T-helper 17 cell (primary cell): ENCODE measurements at regions not wholly inside any gene's neighbourhood (a gene's known extent, or its start where the extent isn't known, plus 50 kb on each side); places are given as distances from the start of the nearest gene placed in this dataset.

ENCODE experiments used
- ATAC-seq: fragments of 150-1000 bp; cut with Tn5 transposase; 2 replicates; pipeline ENCODE4 v1.10.0; 2021; ENCODE audit warnings: mild to moderate bottlenecking, moderate library complexity
- DNase-seq, 3 donors: peaks; one replicate each; pipeline versions ENCODE4 v3.0.0 to v3.0.0-alpha.2; 2020 to 2021
- H3K9me3 ChIP-seq: one replicate; pipeline ENCODE4 v1.7.0; 2013; ENCODE audit warnings: low read length, mild to moderate bottlenecking; ENCODE audit not compliant: control insufficient read depth, poor library complexity, severe bottlenecking
- H3K27ac Mint-ChIP-seq: one replicate; pipeline ENCODE4 v1.8.0; 2022; ENCODE audit warnings: mild to moderate bottlenecking, moderate library complexity, mixed read lengths
- H3K27me3 Mint-ChIP-seq: one replicate; pipeline ENCODE4 v1.8.0; 2022; ENCODE audit warnings: mixed read lengths
- H3K36me3 Mint-ChIP-seq: one replicate; pipeline ENCODE4 v1.8.0; 2022; ENCODE audit warnings: low read depth, mixed read lengths
- H3K4me1 Mint-ChIP-seq: one replicate; pipeline ENCODE4 v1.8.0; 2022; ENCODE audit warnings: mild to moderate bottlenecking, mixed read lengths
- H3K4me3 Mint-ChIP-seq: one replicate; pipeline ENCODE4 v1.8.0; 2022; ENCODE audit warnings: mild to moderate bottlenecking, moderate library complexity, mixed read lengths

DNA sequence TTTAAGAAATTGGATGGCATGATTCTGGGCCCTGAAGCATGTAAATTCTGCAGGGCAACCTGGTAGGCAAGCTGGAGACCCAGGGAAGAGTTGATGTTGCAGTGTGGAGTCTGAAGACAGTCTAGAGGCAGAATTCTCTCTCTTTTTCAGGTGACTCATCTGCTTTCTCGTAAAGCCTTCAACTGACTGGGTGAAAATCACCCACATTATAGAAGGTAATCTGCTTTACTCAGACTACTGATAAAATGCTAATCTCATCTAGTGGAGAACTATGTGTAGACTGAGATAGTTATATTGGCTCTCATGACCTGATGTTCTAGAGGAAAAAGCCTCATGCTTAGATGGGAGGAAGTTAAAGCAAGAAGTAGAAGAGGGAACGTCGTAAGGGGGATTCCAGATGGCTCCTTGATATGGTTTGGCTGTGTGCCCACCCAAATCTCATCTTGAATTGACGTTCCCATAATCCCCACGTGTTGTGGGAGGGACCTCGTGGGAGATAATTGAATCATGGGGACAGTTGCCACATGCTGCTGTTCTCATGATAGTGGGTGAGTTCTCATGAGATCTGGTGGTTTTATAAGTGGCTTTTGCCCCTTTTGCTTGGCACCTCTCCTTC, 723.8 kb downstream of the BCL11B start:
- H3K4me1 Mint-ChIP-seq, result peaks cover 3% of the 10 kb centered on the region
- H3K9me3 ChIP-seq, result no peaks in the 10 kb centered on the region
- no peak for DNase-seq
- peaks cover under 1% of the 10 kb centered on the region for H3K36me3 Mint-ChIP-seq
- no peak overlapping the region for H3K27ac Mint-ChIP-seq
- H3K27me3 Mint-ChIP-seq, result no peaks in the 10 kb centered on the region
- H3K4me3 Mint-ChIP-seq, result peak overlapping the region; percentile 2
- peak; percentile 28 for ATAC-seq

DNA sequence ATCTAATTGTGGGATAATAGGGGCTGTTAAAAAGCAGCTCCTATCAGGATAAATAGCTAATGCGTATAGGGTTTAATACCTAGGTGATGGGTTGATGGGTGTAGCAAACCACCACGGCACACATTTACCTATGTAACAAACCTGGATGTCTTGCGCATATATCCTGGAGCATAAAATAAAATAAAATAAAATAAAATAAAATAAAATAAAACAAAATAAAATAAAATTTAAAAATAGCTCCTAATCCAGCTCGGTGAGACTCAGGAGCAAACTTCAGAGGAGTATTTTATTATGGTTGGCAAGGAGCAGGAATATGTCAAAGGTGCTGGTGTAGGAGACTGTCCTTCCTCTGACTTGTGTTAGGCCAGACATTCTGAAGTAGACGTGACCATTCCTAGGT, 721.0 kb downstream of the BCL11B start:
- DNase-seq (no peak), ATAC-seq (no peak)
- no peak overlapping the region for H3K4me3 Mint-ChIP-seq
- H3K4me1 Mint-ChIP-seq, result peaks cover 6% of the 10 kb centered on the region
- H3K9me3 ChIP-seq, result no peaks in the 10 kb centered on the region
- H3K27ac Mint-ChIP-seq, result no peak overlapping the region
- H3K27me3 Mint-ChIP-seq, result no peaks in the 10 kb centered on the region
- peaks cover 2% of the 10 kb centered on the region for H3K36me3 Mint-ChIP-seq

DNA sequence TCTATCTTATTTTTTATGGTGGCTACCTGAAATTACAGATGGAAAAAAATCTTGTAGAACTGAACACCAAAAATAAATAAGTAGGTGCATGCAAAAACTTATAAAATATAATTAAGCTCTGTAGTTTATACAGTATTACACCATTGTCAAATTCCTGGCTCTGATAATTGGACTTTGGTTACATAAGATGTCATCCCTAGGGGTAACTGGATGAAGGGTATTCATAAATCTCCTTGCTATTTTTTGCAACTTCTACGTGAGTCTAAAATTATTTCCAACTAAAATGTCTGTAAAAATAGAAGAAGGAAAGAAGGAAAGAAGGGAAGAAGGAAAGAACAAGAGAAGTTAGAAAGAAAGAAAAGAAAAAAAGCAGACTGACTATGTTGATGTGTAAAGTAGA, 716.6 kb downstream of the BCL11B start:
- H3K4me1 Mint-ChIP-seq, result peaks cover 4% of the 10 kb centered on the region

DNA sequence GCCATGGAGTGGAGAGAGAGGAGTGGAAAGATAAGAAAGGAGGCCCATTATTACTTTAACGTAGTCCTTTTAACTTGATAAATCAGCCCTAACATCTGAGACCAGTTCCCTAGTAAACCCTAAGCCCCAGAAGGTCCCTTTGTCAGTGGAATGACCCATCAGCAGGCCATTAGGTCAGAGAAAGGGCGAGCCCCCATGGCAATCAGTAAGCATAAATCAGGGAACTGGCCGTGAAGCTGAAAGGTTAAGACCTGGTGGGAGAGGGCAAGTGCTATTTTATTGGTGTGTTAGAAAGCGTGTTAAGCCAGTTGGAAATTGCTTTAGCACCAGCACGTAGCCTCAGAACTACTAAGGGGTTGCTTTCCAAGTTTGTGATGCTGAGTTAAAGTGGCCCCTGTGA, 708.0 kb downstream of the BCL11B start:
- no peak overlapping the region for H3K4me3 Mint-ChIP-seq

More for the DNA sequence above, 716.6 kb downstream of the BCL11B start:
- Mint-ChIP-seq H3K27me3 (no peaks in the 10 kb centered on the region), H3K36me3 (peaks cover 2% of the 10 kb centered on the region), H3K27ac (no peak overlapping the region), H3K4me3 (no peak overlapping the region)
- ATAC-seq, result no peak
- DNase-seq, result no peak
- H3K9me3 ChIP-seq, result no peaks in the 10 kb centered on the region

DNA sequence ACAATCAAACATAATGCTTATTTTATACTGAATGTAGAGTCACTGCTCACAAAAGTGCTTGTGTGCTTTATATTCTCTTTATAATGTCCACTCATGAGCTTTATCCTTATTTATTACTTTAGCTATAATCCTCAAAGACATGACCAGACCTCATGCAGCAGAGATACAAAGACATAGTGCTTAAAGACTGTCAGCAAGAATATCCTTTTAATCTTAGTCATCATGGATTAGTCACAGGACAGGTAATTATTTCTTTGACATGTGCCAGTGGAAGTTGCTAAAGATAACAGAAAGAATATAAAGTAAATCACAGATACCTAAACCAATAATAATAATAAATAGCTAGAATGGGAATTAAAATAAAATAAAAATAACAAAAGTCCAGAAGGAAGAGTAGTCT, 707.5 kb downstream of the BCL11B start:
- Mint-ChIP-seq H3K36me3 (no peaks in the 10 kb centered on the region), H3K27ac (no peak overlapping the region), H3K4me1 (peaks cover 2% of the 10 kb centered on the region), H3K4me3 (no peak overlapping the region), H3K27me3 (peaks cover 5% of the 10 kb centered on the region)
- H3K9me3 ChIP-seq, result no peaks in the 10 kb centered on the region
- DNase-seq, result no peak
- ATAC-seq, result no peak

More for the DNA sequence above, 708.0 kb downstream of the BCL11B start:
- ATAC-seq, result no peak
- H3K4me1 Mint-ChIP-seq, result peaks cover 2% of the 10 kb centered on the region
- DNase-seq, result no peak
- H3K27ac Mint-ChIP-seq, result no peak overlapping the region
- peaks cover 5% of the 10 kb centered on the region for H3K27me3 Mint-ChIP-seq
- H3K9me3 ChIP-seq, result no peaks in the 10 kb centered on the region
- H3K36me3 Mint-ChIP-seq, result no peaks in the 10 kb centered on the region

DNA sequence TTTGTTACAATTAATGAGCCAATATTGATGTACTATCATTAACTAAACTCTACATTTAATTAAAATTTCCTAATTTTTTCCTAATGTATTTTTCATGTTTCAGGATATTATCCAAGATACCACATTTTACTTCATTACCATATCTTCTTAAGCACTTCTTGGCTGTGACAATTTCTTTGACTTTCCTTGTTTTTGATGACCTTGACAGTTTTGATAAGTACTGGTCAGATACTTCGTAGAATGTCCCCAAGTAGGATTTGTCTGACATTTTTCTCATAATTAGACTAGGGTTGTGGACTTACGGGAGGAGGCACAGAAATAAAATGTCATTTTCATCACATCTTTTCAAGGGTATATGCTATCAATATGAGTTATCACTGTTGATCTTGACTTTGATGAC, 700.9 kb downstream of the BCL11B start:
- ATAC-seq, result no peak
- DNase-seq, result no peak
- no peaks in the 10 kb centered on the region for H3K4me1 Mint-ChIP-seq
- H3K27ac Mint-ChIP-seq, result no peak overlapping the region
- no peaks in the 10 kb centered on the region for H3K27me3 Mint-ChIP-seq
- H3K4me3 Mint-ChIP-seq, result no peak overlapping the region
- no peaks in the 10 kb centered on the region for H3K9me3 ChIP-seq
- no peaks in the 10 kb centered on the region for H3K36me3 Mint-ChIP-seq

DNA sequence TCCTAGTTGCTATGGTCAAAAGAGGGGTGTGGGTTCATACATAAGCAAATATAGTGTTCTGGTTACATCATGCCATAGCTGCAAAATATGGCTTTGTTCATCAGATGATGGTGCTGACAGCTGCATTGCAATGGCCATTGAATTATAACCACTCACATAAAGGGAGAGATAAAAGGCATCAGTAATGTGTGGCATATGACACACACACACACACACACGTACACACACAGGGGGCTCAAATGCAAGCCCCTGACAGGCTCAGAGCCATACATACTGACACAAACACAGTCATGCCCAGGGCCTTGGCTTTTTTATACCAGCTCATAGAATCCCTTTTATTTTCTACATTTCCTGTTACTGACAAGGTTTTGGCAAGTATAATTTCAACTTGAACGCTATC, 698.9 kb downstream of the BCL11B start:
- H3K27me3 Mint-ChIP-seq, result no peaks in the 10 kb centered on the region
- no peak for DNase-seq
- no peaks in the 10 kb centered on the region for H3K36me3 Mint-ChIP-seq
- no peak overlapping the region for H3K27ac Mint-ChIP-seq
- H3K9me3 ChIP-seq, result no peaks in the 10 kb centered on the region
- no peaks in the 10 kb centered on the region for H3K4me1 Mint-ChIP-seq
- H3K4me3 Mint-ChIP-seq, result no peak overlapping the region
- ATAC-seq, result no peak

DNA sequence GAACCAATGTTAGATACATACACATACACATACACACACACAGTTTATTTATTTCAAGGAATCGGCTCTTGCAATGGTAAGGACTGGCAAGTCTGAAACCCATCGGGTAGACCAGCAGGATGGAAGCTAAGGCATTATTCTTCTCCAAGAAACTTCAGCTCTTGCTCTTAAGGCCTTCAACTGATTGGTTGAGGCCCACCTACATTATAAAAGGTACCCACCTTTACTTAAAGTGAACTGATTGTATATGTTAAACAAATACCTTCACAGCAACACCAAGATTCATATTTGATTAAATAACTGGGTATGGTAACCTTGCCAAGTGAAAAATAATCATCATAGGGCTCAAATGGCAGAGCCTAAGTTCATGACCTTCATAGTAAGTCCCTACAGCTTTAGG, 695.5 kb downstream of the BCL11B start:
- H3K36me3 Mint-ChIP-seq, result no peaks in the 10 kb centered on the region
- DNase-seq (no peak), ATAC-seq (no peak)
- H3K27me3 Mint-ChIP-seq, result no peaks in the 10 kb centered on the region
- no peaks in the 10 kb centered on the region for H3K4me1 Mint-ChIP-seq
- no peak overlapping the region for H3K4me3 Mint-ChIP-seq
- H3K9me3 ChIP-seq, result peaks cover 3% of the 10 kb centered on the region
- H3K27ac Mint-ChIP-seq, result no peak overlapping the region

DNA sequence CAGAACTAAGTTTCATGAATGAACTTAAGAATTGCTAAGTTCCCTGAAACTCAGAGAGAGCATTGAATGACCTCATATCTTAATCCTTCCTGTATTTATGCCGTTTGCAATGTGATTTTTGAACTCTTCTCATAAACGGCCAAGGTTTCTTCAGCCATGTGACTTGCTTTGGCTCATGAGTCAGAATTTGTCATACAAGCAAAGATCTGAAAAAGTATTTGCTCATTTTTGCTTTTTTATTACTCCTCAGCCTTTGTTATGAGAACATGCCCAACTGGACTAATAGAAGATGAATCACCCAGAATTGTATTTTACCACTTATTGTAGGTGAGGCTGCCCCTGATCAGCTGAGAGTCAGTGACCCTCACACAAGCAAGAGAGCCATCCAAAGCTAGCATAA, 693.8 kb downstream of the BCL11B start:
- ATAC-seq, result no peak
- H3K27ac Mint-ChIP-seq, result no peak overlapping the region
- H3K4me3 Mint-ChIP-seq, result no peak overlapping the region
- H3K4me1 Mint-ChIP-seq, result no peaks in the 10 kb centered on the region
- no peaks in the 10 kb centered on the region for H3K36me3 Mint-ChIP-seq
- H3K9me3 ChIP-seq, result peaks cover 3% of the 10 kb centered on the region
- H3K27me3 Mint-ChIP-seq, result no peaks in the 10 kb centered on the region
- no peak for DNase-seq

DNA sequence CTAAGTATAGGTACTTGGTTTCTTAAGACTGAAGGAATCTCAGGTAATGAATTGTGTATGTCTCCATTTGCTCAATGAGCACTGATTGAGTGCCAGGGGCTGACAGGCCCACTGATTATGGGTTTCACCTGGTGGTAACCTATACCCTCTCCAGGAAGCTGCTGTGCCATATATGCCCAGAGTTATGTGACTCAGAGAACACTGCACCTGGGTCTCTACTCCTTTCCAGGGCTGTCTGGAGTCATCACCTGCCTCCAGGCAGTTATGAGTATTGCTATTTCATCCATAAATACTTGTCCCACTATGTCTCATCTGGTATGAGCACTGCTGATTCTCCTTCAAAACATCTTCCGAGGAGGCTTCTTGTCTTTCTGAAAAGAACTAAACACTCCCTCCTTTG, 692.9 kb downstream of the BCL11B start:
- Mint-ChIP-seq H3K36me3 (no peaks in the 10 kb centered on the region), H3K27me3 (no peaks in the 10 kb centered on the region), H3K4me3 (no peak overlapping the region), H3K27ac (no peak overlapping the region), H3K4me1 (no peaks in the 10 kb centered on the region)
- ATAC-seq, result no peak
- no peak for DNase-seq
- H3K9me3 ChIP-seq, result peaks cover 3% of the 10 kb centered on the region

DNA sequence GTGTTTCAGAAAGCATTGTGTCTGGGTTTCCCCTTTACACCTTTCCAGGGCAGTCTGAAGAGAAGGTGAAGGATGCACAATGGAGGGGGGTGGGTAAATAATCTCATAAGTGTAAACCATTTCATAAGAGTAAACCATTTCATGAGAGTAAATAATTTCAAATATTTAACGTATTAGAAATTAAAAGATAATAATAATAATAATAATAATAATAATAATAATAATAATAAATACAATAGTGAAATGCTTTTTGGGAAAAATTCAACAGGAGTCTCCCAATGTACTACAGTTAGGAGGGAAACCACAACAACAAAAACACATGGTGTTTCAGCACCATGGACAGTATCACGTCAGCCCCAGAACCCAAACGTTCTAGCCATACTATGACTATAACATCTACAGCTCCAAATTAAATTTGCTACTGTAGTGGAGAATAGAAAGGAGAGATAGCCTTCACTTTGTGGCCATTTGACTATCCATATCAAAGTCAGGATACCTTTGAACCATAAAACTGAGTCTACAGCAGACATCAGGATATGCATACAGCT, 691.8 kb downstream of the BCL11B start:
- Mint-ChIP-seq H3K4me3 (no peak overlapping the region), H3K4me1 (no peaks in the 10 kb centered on the region), H3K27ac (no peak overlapping the region), H3K27me3 (no peaks in the 10 kb centered on the region), H3K36me3 (no peaks in the 10 kb centered on the region)
- DNase-seq (no peak), ATAC-seq (no peak)
- H3K9me3 ChIP-seq, result peaks cover 3% of the 10 kb centered on the region

DNA sequence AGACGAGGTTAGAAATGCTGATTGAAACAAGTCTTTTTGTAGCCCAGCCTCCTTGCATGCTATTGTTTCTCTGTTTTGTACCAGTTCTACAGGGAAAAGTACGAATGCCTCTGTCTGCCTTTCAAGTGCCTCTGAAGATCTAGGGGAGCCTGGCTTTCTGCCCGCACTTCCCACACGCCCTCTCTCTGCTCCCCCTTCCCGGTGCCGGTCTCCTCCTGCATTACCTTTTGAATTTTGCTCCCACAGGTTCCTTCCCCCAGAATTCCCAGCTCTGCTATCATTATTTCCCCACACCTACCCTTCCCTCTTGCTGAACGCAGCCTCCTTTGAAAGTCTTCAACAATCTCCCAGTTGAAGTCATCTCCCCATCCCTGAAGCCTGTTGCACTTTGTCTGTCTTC, 689.7 kb downstream of the BCL11B start:
- H3K9me3 ChIP-seq, result peaks cover 3% of the 10 kb centered on the region
- no peaks in the 10 kb centered on the region for H3K27me3 Mint-ChIP-seq
- no peaks in the 10 kb centered on the region for H3K4me1 Mint-ChIP-seq
- ATAC-seq (no peak), DNase-seq (no peak)
- H3K36me3 Mint-ChIP-seq, result no peaks in the 10 kb centered on the region
- H3K27ac Mint-ChIP-seq, result no peak overlapping the region
- no peak overlapping the region for H3K4me3 Mint-ChIP-seq

DNA sequence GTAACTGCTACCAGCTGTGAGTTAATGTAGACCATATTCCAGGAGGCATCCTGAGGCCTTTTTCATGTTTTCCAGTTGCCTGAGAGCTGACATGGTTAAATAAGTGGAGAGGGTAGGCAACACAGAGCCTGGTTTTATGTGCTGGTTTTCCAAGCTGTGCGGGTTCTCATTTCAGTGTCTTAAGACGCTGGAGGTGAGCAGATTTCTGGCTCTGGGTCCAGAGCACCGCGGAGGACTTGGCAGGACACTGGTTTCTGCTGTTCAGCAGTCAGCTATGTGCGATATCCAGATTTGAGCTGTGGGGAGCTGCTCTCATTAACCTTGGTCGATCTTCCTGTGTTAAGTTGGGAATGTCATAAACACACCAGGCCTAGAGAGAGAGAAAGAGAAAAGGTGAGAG, 680.8 kb downstream of the BCL11B start:
- Mint-ChIP-seq H3K27me3 (no peaks in the 10 kb centered on the region), H3K27ac (no peak overlapping the region), H3K4me3 (no peak overlapping the region), H3K36me3 (no peaks in the 10 kb centered on the region), H3K4me1 (no peaks in the 10 kb centered on the region)
- no peak for ATAC-seq
- H3K9me3 ChIP-seq, result no peaks in the 10 kb centered on the region
- DNase-seq, result no peak

DNA sequence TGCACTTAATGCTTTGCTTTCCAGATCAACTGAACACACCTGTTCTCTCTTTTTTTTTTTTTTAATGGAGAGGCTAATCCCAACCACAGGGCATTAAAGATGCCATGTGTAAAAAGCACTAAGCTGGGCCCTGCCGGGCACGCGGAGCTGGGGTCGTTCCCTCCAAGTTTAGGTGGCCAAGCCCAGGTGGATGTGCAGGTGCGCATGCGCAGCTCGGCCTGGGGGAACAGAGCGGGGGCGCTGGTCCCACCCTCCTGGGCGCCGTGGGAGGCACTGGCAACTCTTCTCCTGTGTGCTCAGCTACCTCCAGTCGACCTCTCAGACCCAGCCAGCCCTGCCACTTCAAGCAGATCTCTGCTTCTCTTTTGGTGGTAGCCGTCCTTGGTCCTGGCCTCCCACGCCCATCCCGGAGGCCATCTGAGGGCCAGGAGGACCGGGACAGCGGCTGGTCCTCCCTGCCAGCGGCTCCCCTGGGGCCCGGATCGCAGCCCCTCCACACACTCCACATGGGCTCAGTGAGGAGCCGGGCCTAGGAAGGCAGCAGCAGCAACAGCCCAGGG, 679.3 kb downstream of the BCL11B start:
- DNase-seq (no peak), ATAC-seq (no peak)
- Mint-ChIP-seq H3K4me1 (no peaks in the 10 kb centered on the region), H3K36me3 (no peaks in the 10 kb centered on the region), H3K27ac (no peak overlapping the region), H3K27me3 (no peaks in the 10 kb centered on the region), H3K4me3 (no peak overlapping the region)
- H3K9me3 ChIP-seq, result no peaks in the 10 kb centered on the region
